T follicular helper cell (primary cell): ENCODE measurements at regions not wholly inside any gene's neighbourhood (a gene's known extent, or its start where the extent isn't known, plus 50 kb on each side); places are given as distances from the start of the nearest gene placed in this dataset.
"Not testable (repeated sequence)": the region's sequence is repeated elsewhere in the genome, so short reads cannot be mapped to it uniquely, and the experiment has no call there.

ENCODE experiments used
- DNase-seq: peaks from one replicate; pipeline ENCODE4 v3.0.0-alpha.2; 2020; ENCODE audit warnings: low read depth

DNA sequence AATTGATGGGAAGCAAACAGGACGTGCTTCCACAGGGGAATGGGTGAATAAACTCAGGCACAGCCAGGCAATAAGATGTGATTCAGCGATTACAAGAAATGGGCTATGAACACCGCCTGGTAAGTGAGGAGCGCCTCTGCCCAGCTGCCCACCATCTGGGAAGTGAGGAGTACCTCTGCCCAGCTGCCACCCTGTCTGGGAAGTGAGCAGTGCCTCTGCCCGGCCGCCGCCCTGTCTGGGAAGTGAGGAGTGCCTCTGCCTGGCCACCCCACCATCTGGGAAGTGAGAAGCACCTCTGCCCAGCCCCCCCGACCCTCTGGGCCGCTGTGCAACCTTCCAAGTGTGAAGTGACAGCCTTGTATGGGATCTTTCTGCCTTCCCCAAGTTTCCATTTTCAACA, 73.2 kb upstream of the PRR5 start:
- DNase-seq = no peak

DNA sequence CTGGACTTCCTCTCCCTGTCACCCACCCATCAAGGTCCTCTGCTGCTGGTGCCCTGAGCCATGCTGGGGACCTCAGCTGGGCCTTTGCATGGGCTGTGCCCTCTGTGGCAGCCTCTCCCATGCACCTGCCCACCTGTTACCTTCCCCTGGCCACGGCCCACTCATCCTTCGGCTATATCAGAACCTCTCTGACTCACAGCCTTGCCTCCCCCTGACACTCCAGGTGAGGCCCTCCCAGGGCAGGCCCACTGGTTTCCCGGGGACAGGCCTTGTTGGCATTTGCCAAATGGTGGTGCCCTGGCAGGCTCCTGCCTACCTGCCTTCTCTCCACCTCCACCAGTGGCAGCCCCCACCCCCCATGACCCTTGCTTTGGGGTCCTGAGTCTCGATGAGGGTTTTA, 73.7 kb upstream of the PRR5 start:
- no peak for DNase-seq

DNA sequence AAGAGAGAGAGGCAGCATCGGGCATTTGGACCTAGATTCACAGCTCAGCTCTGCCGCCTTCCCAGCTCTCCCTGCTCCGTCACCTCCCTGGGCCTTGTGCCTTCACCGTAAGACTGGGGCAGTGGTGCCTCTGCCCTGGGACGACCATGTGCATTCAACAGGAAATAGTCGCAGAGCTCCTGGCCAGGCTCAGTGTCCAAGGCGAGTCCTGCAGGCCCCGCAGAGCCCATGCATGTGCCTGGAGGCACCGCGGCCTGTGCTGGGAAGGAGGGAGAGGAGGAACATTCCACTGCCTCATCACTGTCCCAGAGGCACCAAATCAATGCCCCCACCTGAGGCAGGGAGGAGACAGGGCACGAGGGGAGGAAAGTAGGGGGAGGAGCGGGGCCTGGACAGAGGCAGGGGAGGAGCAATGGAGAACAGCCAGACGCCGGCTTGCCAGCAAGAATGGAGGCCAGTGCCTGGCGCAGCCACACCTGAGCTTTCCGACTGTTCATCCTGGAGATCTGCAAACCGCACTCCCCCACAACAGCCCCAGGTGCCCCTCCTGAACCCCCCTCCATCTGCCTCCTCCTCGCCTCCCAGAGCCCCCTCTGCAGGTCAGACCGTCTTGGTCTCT, 74.4 kb upstream of the PRR5 start:
- DNase-seq = no peak

DNA sequence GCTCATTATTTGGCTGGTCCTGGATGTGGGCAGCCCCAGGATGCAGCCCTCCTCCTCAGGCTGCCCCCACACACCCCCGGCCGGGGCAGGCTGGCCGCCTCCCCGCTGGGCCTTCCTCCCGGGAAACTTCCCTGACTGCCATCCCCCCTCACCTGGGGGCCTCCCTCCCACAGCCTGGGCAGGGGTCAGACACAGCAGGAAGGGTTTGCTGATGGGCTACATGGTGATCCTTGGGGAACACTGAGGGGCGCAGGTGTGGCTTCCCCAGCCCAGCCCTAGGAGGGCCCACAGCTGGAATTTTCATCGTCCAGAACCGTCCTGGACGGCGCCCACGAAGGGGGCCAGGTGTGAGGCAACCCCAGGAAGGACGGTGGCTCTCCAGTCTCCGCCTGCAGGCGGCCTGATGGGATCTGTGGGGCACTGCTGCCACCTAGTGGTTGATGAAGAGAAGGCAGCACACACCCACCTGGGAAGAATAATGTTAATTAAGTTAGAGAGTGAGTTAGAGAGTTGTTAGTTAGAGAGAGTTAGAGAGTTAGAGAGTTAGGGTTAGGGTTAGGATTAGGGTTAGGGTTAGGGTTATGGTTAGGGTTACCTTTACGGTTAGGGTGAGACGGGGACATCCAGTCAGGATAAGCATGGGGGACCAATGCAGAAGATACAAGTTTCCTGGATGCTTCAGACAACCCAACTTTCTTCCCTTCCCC, 75.9 kb upstream of the PRR5 start:
- peak; percentile 66 for DNase-seq

DNA sequence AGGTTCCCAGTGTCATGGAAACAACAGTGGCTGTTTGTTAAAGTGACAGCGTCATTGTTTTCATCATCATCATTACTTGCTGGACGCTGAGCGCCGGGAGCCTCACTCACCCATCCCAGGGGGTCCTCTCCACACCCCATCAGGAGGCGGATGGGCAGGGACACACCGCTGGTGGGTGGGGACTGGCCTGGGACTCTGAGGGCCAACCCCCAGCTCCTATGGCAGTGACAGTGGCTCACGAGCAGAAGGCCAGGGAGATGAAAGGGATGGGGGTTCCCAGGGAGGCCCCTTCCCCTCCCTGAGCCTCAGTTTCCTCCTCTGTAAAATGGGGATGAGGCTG, 76.6 kb upstream of the PRR5 start:
- no peak for DNase-seq

DNA sequence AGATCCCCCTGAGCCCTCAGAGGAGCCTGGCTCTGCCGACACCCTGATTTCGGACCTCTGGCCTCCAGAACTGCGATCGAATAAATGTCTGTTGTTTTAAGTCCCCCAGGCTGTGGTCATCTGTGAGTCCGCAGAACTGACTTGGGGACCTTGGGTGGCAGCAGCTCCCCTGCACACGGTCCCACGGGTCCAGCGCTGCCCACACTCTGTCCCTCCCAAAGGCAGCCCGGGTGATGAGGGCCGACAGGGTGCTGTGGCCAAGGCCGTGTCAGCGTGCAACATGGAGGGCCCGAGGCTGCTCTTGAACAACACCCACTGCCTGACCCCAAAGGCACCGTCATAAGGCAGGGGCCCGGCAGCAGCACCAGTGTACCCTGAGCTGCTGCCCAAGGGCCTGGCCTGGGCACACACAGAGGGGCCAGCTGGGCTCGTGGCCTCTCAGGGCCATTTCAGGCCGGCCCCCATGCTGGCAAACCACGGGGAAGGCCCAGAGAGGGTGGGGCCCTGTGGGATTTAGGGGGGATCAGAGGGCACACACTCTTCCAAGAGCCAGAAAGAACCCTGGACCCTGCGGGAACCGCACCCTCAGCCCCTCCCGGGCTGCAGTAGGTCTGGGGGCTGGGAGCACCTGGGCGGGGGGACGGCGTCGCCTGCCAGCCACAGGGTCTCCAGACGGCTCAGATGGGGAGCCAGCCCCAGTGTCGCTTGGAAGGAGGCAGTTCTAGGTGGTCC, 77.1 kb upstream of the PRR5 start:
- no peak for DNase-seq

DNA sequence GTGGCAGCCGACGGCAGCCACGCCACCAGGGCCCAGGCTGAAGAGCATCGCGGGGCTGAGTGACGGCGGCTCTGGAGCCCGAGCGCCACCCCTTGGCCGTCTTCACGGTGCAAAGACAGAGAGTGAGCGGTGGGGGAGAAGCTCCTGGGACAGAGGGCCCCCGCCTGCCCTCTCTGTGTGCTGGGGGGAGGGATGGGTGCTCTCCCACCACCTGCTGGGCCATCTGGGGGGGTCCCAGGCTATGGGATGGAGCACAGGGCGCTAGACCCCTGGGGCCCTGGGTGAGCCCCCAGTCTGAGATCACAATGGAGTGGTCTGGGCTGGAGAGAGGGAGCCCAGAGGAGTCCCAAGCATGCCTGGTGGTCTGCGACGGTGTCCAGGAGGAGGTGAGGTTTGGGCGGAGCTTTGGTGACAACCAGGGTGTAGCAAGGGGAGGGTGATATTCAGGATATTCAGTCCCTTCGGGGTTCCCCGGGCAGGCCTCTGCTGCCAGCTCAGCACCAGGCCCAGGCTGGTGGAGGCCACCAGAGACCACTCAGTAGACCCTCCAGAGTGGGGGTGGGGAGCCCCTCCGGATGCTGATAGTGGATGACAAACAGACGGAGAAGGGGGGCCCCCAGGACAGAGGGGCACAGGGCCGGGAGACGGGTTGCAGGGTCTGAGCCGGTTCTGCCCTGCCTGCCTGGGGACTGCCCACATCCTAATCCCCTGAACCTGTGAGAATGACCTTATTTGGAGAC, 78.1 kb upstream of the PRR5 start:
- no peak for DNase-seq

DNA sequence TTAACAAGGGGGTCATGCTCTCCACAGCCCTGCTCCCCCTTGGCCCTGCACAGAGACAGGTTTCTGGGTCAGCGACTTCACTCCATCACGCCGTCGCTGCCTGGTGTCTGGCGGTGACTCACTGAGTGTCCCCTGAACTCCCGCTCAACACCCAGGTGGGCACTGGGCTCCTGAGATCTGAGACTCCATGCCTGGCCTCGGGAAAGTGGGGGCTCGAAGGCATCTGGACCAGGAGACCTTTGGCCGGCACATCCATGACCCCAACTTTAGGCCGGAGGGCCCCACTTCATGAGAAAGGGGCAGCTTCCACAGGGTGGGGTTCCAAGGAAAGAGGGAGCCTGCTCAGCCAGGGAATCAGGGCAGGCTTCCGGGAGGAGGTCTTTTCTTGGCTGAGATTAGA, 79.3 kb upstream of the PRR5 start:
- DNase-seq = no peak

DNA sequence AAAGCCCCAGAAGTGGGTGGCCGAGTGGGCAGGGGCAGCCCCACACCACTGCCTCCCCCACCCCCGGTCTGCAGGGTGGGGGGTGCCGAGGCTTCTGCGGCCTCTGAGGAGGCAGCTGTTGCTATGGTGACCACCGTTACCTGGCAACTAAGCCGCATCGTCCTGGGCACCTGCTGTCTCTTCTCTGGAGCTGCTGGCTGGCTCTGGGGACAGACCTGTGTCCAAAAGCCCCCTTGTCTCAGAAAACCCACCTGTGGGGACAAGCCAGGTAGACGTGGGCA, 79.9 kb upstream of the PRR5 start:
- DNase-seq = peak; percentile 24

DNA sequence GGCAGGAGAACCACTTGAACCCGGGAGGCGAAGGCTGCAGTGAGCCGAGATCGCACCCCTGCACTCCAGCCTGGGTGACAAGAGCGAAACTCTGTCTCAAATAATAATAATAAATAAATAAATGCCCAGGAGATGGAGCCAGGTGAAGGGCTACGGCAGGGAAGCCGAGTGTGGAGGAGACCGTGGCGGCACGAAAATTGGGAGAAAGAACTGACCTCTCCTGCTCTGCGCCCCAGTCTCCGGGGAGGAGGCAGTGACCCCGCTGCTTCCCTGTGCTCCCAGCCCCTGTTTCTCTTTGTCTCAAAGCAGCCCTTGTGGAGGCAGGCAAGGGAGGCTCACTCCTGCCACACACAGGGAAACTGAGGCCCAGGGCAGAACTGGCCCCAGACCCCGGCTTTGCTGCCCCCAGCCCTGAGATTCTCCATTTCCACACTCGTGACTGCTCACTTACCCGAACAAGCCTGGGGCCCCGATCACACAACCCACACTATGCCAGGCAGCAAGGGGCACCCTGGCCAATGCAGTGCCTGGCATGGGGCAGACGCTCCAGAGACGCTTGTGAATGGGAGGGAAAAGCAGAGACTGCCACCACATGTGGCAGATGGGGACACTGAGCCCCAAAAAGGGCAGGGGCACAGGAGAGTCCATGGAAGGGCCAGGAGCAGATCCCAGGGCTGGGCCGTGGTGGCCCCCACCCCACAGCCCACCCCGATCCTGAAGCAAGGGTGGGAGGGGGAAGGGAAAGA, 80.4 kb upstream of the PRR5 start:
- no peak for DNase-seq

DNA sequence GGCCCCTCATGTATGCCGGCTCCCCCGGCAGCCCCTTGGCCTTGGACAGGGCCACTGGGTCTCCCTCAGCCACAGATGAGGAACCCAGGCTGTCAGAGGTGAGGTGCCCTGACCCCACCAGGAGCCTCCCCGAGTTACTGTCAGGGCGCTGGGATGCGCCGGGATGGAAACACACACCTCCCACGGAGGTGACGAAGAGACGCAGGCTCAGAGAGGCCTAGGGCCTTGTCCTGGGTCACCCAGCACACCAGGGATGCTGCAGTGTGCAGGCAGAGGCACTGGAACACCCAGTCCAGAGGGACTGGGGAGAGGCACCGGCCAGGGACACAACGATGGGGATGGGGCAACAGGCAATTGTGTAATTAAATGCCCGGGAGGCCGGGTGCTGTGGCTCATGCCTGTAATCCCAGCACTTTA, 81.2 kb upstream of the PRR5 start:
- no peak for DNase-seq

DNA sequence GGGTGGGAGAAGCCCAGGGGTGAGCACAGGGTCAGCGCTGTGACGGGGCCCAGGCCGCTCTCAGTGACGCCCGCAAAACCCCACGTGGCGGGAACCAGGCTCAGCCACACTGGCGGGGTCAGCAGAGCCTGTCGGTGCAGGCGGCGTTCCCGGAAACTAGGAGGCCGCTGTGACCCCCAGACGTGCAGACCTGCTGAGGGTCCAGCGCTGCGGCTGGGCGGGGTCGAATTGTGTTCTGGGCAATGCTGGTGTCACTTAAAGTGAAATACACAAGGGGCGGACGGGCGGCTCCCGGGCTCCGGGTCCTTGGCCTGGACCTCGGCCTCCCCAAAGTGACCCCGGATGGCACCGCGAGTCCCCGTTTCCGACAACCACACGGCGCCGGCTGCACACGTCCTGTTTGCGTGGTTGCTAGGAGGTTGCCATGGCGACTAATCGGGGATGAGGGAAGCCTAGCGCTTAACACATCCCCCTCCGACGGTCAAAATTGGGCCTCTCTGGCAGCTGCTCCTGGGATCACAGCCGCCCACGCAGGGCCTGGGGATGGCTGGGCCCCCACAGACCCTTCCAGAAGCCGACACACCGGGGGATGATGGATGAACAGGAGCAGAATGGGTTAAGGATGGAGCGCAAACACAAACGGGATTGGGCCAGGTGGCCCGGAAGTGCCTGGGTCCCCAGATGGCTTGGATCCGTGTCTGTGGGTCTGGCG, 81.7 kb upstream of the PRR5 start:
- DNase-seq = peak; percentile 79

DNA sequence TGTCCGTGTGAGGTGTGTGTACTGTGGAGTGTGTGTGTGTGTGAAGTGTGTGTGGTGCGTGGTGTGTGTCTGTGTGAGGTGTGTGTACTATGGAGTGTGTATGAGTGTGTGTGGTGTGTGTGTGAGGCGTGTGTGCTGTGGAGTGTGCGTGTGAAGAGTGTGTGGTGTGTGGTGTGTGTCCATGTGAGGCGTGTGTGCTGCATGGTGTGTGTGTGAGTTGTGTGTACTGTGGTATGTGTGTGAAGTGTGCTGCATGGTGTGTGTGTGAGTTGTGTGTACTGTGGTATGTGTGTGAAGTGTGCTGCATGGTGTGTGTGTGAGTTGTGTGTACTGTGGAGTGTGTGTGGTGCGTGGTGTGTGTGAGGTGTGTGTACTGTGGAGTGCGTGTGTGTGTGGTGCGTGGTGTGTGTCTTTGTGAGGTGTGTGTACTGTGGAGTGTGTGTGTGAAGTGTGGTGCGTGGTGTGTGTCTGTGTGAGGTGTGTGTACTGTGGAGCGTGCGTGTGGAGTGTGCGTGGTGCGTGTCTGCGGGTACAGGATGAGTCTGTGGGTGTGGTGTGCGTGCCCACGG, 82.4 kb upstream of the PRR5 start:
- DNase-seq = not testable (repeated sequence)

DNA sequence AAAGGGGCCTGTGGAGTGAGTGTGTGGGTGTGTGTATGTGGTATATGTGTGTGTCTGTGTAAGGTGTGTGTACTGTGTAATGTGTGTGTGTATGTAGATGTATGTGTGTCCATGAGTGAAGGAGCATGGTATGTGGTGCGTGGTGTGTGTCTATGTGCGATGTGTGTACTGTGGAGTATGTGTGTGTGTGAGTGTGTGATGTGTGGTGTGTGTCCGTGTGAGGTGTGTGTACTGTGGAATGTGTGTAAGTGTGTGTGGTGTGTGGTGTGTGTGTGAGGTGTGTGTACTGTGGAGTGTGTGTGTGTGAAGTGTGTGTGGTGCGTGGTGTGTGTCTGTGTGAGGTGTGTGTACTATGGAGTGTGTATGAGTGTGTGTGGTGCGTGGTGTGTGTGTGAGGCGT, 83.1 kb upstream of the PRR5 start:
- DNase-seq = not testable (repeated sequence)

DNA sequence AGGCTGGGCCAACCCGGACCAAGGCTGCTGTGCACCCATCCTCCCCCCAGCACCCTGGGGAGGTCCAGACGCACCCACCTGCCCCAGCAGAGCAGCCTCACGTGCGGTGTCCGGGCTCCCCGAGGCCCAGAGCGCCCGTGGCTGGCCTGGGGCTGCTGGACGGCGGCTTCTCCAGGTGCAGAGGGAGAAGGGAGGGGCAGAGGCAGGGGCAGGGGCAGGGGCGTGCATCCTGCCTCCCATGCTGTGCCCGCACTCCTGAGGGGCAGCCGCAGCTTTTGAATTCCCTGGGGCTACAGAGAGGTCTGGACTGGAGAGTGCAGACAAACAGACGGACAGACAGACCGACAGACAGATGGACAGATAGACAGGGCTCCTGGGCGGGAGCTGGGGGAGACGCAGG, 83.6 kb upstream of the PRR5 start:
- DNase-seq = no peak

DNA sequence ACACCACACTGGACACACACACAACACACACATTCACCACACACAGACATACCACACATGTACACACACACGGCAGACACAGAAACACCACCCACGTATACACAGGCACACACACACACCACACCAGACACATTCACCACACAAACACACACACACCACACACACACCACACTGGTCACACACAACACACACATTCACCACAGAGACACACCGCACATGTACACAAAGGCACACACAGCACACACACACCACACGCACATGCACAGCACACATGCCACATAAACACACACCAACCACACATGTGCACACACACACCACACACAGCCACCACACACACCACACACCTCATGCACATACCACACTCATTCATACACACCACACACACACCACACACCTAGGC, 84.2 kb upstream of the PRR5 start:
- no peak for DNase-seq

DNA sequence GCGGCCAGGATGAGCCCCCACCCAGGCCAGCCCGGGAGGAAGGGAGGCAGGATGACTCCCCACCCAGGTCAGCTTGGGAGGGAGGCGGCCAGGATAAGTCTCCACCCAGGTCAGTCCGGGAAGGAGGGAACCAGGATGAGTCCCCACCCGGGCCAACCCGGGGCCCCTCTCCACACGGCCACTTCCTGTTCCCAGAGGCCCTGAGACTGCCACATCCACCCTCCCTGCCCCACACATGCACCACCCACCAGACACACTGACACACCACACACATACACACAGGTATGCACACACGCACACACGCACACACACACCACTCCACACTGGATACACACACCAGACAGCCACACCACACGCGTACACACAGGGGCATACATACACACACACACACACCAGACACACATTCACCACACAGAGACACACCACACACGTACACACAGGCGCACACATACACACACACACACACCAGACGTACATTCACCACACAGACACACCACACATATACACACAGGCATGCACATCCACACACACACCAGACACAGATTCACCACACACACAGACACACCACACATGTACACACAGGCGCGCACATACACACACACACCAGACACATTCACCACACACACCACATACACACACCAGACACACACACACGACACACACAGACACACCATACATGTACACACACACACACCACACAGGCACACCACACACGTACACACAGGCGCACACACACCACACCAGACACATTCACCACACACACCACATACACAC, 84.9 kb upstream of the PRR5 start:
- DNase-seq = no peak

DNA sequence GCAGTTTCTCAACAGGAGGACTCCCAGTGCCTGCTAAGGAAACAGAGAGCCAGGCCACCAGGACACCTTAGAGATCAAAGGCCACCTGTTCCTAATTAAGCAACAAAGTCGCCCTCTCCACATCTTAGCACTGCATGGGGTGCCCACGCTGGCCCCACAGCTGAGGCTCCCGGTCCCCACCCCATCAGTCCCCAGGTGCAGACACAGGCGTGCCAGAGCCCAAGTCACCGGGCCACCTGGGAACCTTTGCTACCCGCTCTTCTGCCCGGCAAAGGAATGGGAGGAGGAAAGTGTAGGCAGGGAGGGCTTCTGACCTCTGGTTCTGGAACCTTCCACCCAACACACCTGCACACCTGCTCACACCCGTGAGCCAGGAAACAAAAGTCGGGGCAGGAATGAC, 85.5 kb upstream of the PRR5 start:
- DNase-seq = no peak

DNA sequence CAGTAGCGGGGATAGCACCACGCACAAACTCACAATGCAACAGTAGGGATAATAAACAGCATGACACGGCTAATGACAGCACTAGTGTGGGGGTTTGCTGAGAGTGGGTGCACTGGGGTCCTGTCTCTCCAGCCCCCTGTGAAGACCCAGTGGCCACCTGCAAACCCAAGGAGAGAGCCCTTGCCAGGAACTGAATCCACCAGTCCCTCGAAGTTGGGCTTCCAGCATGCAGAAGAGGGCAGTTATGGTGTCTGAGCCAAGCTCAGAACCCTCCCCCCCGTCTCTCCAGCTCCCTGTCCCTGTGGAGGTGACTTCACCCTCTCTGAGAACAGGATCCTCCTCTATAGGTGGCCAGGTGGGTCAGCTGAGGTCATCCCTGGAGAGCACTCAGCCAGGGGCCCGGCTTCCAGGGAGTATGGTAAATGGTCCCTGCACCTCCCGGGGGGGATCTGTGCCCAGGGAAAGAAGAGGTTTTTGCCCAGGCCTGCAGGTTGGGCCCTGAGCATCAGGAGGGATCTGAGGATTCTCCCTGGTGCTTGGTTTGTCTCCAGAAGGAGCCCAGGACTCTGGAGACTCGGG, 86.3 kb upstream of the PRR5 start:
- no peak for DNase-seq

DNA sequence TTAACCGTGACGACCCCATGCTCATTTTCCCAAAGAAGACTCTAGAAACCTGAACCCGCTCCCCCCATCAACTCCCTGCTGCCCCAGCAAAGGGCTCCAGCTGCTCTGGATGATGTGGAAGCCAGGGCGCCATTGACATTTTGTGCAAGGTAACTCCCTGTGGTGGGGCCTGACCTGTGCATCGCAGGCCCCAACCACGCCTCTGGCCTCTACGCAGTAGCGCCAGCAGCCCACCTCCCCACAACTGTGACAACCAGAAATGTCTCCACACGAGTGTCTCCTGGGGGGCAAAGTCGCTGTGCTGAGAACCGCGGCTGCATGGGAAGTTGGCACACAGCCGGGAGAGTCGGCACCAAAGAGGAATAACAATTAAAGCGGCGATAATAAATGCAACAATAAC, 86.9 kb upstream of the PRR5 start:
- no peak for DNase-seq
